CD14-positive monocyte (primary cell): ENCODE measurements at regions not wholly inside any gene's neighbourhood (a gene's known extent, or its start where the extent isn't known, plus 50 kb on each side); places are given as distances from the start of the nearest gene placed in this dataset.

Experiments used
- DNase-seq, 3 donors: peaks; one replicate each; pipeline ENCODE4 v3.0.0-alpha.2; 2011 to 2022
- H2AFZ ChIP-seq: 2 replicates; pipeline ENCODE4 v1.6.0; 2012; ENCODE audit warnings: mild to moderate bottlenecking, low read depth, low read length, inconsistent platforms; ENCODE audit not compliant: insufficient read depth, poor library complexity, severe bottlenecking
- H3K27ac ChIP-seq, 2 donors: 1 replicate in 1 of 2; 2 replicates in 1 of 2; pipeline ENCODE4 v1.5.1; 2012 to 2013; ENCODE audit warnings: low read length in 2 of 2, control low read depth in 1 of 2, inconsistent platforms in 1 of 2, low read depth in 1 of 2, mild to moderate bottlenecking in 1 of 2
- H3K27me3 ChIP-seq, 2 donors: one replicate each; pipeline versions ENCODE4 v1.6.0 to v1.6.1; 2011 to 2013; ENCODE audit warnings: low read length in 2 of 2; ENCODE audit not compliant: control insufficient read depth in 2 of 2, insufficient read depth in 2 of 2
- H3K36me3 ChIP-seq, 2 donors: replicated peaks in 1 of 2; 1 replicate in 1 of 2; 2 replicates in 1 of 2; pipeline versions ENCODE4 v1.5.1 to v1.6.1; 2012 to 2013; ENCODE audit warnings: low read length in 2 of 2, control low read depth in 1 of 2, inconsistent platforms in 1 of 2, mild to moderate bottlenecking in 1 of 2; ENCODE audit not compliant: insufficient read depth in 2 of 2, control insufficient read depth in 1 of 2
- H3K4me1 ChIP-seq, 2 donors: 1 replicate in 1 of 2; 2 replicates in 1 of 2; pipeline versions ENCODE4 v1.5.1 to v1.6.1; 2012 to 2013; ENCODE audit warnings: low read length in 2 of 2, control low read depth in 1 of 2, inconsistent platforms in 1 of 2, mild to moderate bottlenecking in 1 of 2, moderate library complexity in 1 of 2; ENCODE audit not compliant: insufficient read depth in 2 of 2, control insufficient read depth in 1 of 2
- H3K4me2 ChIP-seq: replicated peaks from 2 replicates; pipeline ENCODE3; 2012; ENCODE audit warnings: low read length, moderate library complexity, mild to moderate bottlenecking; ENCODE audit not compliant: poor library complexity, severe bottlenecking; ENCODE audit errors: extremely low read depth
- H3K4me3 ChIP-seq, 3 experiments: fragments of 200-600 bp in 1 of 3; sonication (generic) in 1 of 3; replicated peaks in 1 of 3; 1 replicate in 2 of 3; 2 replicates in 1 of 3; pipeline ENCODE4 v1.5.1; 2011 to 2013; ENCODE audit warnings: low read length in 3 of 3, mild to moderate bottlenecking in 3 of 3, control low read depth in 2 of 3, low read depth in 2 of 3, inconsistent platforms in 1 of 3, moderate library complexity in 1 of 3
- H3K79me2 ChIP-seq: 2 replicates; pipeline ENCODE4 v1.6.0; 2012; ENCODE audit warnings: mild to moderate bottlenecking, control low read depth, inconsistent platforms, low read length, moderate library complexity; ENCODE audit not compliant: insufficient read depth
- H3K9ac ChIP-seq: 2 replicates; pipeline ENCODE4 v1.6.0; 2017; ENCODE audit warnings: low read length, mild to moderate bottlenecking; ENCODE audit not compliant: insufficient read depth, poor library complexity, severe bottlenecking
- H3K9me3 ChIP-seq, 2 donors: replicated peaks in 1 of 2; 1 replicate in 1 of 2; 2 replicates in 1 of 2; pipeline versions ENCODE4 v1.5.1 to v1.6.1; 2012 to 2013; ENCODE audit warnings: low read length in 2 of 2, control low read depth in 1 of 2; ENCODE audit not compliant: control insufficient read depth in 1 of 2, insufficient read depth in 1 of 2
- H4K20me1 ChIP-seq: 2 replicates; pipeline ENCODE4 v1.6.0; 2012; ENCODE audit warnings: mild to moderate bottlenecking, low read length, control low read depth, moderate library complexity; ENCODE audit not compliant: insufficient read depth
- H3K27ac Mint-ChIP-seq, 7 donors: one replicate each; pipeline ENCODE4 v1.8.0; 2020; ENCODE audit warnings: mild to moderate bottlenecking in 7 of 7, mixed read lengths in 7 of 7, moderate library complexity in 6 of 7, inconsistent platforms in 2 of 7
- H3K27me3 Mint-ChIP-seq, 3 donors: one replicate each; pipeline ENCODE4 v1.8.0; 2021 to 2022; ENCODE audit warnings: low read depth in 3 of 3, mild to moderate bottlenecking in 3 of 3, mixed read lengths in 3 of 3, moderate library complexity in 3 of 3, inconsistent platforms in 1 of 3
- H3K36me3 Mint-ChIP-seq, 2 donors: one replicate each; pipeline ENCODE4 v1.8.0; 2020; ENCODE audit warnings: mixed read lengths in 2 of 2, inconsistent platforms in 1 of 2, mild to moderate bottlenecking in 1 of 2
- H3K4me1 Mint-ChIP-seq: one replicate; pipeline ENCODE4 v1.8.0; 2020; ENCODE audit warnings: mild to moderate bottlenecking, mixed read lengths
- H3K4me3 Mint-ChIP-seq, 2 donors: one replicate each; pipeline ENCODE4 v1.8.0; 2020; ENCODE audit warnings: mild to moderate bottlenecking in 2 of 2, mixed read lengths in 2 of 2, moderate library complexity in 1 of 2
- H3K9me3 Mint-ChIP-seq, 7 donors: one replicate each; pipeline ENCODE4 v1.8.0; 2020 to 2022; ENCODE audit warnings: mixed read lengths in 7 of 7, mild to moderate bottlenecking in 6 of 7, moderate library complexity in 6 of 7, inconsistent platforms in 2 of 7
- WGBS: methylation state at CpG from one replicate; pipeline ENCODE4 v1.1.5; 2013; ENCODE audit warnings: missing lambda C conversion rate; ENCODE audit not compliant: insufficient coverage; 5-methylcytosine and 5-hydroxymethylcytosine counted together
- intact Hi-C, 2 donors: fragments of 100-400 bp; cut with micrococcal nuclease; formaldehyde crosslinking; loops; one replicate each; pipeline versions ENCODE4 v1.15.0 to v1.15.1; 2023
- TF ChIP-seq, protein P1 (sequence below): fragments of 200-600 bp; IDR thresholded peaks from one replicate; pipeline ENCODE4 v1.8.0; 2022; ENCODE audit warnings: antibody characterized with exemption, mild to moderate bottlenecking

- no peaks in the 10 kb centered on the region for H3K36me3 ChIP-seq
- intact Hi-C loops: no loop called here
- no peak overlapping the region for H3K27ac ChIP-seq
- 90% methylated on average over 7 of the region's 16 CpGs for WGBS
- Mint-ChIP-seq H3K4me1 (peaks cover 23% of the 10 kb centered on the region), H3K27ac (no peak overlapping the region), H3K27me3 (peaks cover 9 to 31% (median 20%) of the 10 kb centered on the region in 3 donors), H3K4me3 (no peak overlapping the region), H3K9me3 (peaks cover 0 to 8% (median 4%) of the 10 kb centered on the region in 7 donors), H3K36me3 (no peaks in the 10 kb centered on the region)
- TF ChIP-seq, protein P1, sequence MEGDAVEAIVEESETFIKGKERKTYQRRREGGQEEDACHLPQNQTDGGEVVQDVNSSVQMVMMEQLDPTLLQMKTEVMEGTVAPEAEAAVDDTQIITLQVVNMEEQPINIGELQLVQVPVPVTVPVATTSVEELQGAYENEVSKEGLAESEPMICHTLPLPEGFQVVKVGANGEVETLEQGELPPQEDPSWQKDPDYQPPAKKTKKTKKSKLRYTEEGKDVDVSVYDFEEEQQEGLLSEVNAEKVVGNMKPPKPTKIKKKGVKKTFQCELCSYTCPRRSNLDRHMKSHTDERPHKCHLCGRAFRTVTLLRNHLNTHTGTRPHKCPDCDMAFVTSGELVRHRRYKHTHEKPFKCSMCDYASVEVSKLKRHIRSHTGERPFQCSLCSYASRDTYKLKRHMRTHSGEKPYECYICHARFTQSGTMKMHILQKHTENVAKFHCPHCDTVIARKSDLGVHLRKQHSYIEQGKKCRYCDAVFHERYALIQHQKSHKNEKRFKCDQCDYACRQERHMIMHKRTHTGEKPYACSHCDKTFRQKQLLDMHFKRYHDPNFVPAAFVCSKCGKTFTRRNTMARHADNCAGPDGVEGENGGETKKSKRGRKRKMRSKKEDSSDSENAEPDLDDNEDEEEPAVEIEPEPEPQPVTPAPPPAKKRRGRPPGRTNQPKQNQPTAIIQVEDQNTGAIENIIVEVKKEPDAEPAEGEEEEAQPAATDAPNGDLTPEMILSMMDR: no peak
- H3K4me2 ChIP-seq: no peak overlapping the region
- peaks cover 17 to 27% of the 10 kb centered on the region in 2 donors for H3K4me1 ChIP-seq
- H3K79me2 ChIP-seq: no peaks in the 10 kb centered on the region
- H2AFZ ChIP-seq: no peak overlapping the region
- H3K9me3 ChIP-seq: no peaks in the 10 kb centered on the region
- H3K9ac ChIP-seq: no peak overlapping the region
- H3K4me3 ChIP-seq: no peak overlapping the region
- no peaks in the 10 kb centered on the region for H4K20me1 ChIP-seq
- H3K27me3 ChIP-seq: peaks cover 0 to 17% of the 10 kb centered on the region in 2 donors
- no peak for DNase-seq
Observed at GRCh38 chr11:69413015-69413801, 68.3 kb upstream of the LINC01488 start.

- Histone ChIP-seq H3K9me3 (no peaks in the 10 kb centered on the region), H4K20me1 (no peaks in the 10 kb centered on the region), H3K9ac (no peak overlapping the region), H3K36me3 (no peaks in the 10 kb centered on the region), H3K79me2 (no peaks in the 10 kb centered on the region), H3K4me3 (no peak overlapping the region), H2AFZ (no peak overlapping the region), H3K4me2 (no peak overlapping the region), H3K27me3 (peaks cover 0 to 17% of the 10 kb centered on the region in 2 donors), H3K4me1 (peaks cover 17 to 27% of the 10 kb centered on the region in 2 donors), H3K27ac (no peak overlapping the region)
- 100% methylated on average over 1 of the region's 4 CpGs for WGBS
- no peaks in the 10 kb centered on the region for H3K36me3 Mint-ChIP-seq
- TF ChIP-seq, protein P1: no peak
- H3K27ac Mint-ChIP-seq: no peak overlapping the region
- H3K9me3 Mint-ChIP-seq: peaks cover 0 to 8% (median 4%) of the 10 kb centered on the region in 7 donors
- DNase-seq: no peak
- peaks cover 9 to 32% (median 17%) of the 10 kb centered on the region in 3 donors for H3K27me3 Mint-ChIP-seq
- H3K4me3 Mint-ChIP-seq: no peak overlapping the region
- peaks cover 23% of the 10 kb centered on the region for H3K4me1 Mint-ChIP-seq
- intact Hi-C loops: no loop called here
Observed at GRCh38 chr11:69413993-69414392, 67.5 kb upstream of the LINC01488 start.
